ENCODE measurements at regions not wholly inside any gene's neighbourhood (a gene's known extent, or its start where the extent isn't known, plus 50 kb on each side); places are given as distances from the start of the nearest gene placed in this dataset.

DNA sequence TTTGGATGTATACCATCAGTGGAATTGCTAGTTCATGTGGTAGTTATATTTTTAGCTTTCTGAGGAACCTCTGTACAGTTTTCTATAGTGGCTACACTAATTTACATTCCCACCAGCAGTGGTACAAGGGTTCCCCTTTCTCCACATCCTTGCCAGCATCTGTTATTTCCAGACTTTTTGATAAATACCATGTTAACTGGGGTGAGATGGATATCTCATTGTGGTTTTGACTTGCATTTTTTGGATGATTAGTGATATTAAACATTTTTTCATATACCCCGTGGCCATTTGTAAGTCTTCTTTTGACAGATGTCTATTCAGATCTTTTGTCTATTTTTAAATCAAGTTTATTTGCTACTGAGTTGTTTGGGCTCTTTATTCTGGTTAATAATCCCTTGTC, 455.6 kb upstream of the RARB start:
- TF ChIP-seq GABPA (IDR thresholded peaks at IDR 0.05; ENCODE audit: low read depth) (no peak), CTCF (IDR thresholded peaks at IDR 0.05; ENCODE audit: insufficient read depth, low read length) (no peak)
